Peyer's patch (tissue), 4 donors: ENCODE measurements at regions not wholly inside any gene's neighbourhood (a gene's known extent, or its start where the extent isn't known, plus 50 kb on each side); places are given as distances from the start of the nearest gene placed in this dataset.

Experiments
- DNase-seq, 3 donors: peaks; one replicate each; pipeline ENCODE4 v3.0.0-alpha.2; 2017 to 2019
- H3K27ac ChIP-seq, 4 donors: fragments of 200-600 bp; sonication (generic); one replicate each; pipeline ENCODE4 v1.5.1; 2016 to 2019
- H3K27me3 ChIP-seq, 2 donors: fragments of 200-600 bp; sonication (generic); one replicate each; pipeline ENCODE4 v1.5.1; 2019
- H3K36me3 ChIP-seq, 3 donors: fragments of 200-600 bp; sonication (generic); one replicate each; pipeline ENCODE4 v1.5.1; 2016 to 2019
- H3K4me1 ChIP-seq, 4 donors: fragments of 200-600 bp; sonication (generic); one replicate each; pipeline ENCODE4 v1.5.1; 2016 to 2019
- H3K4me3 ChIP-seq, 4 donors: fragments of 200-600 bp; sonication (generic); 1 replicate in 3 of 4; 2 replicates in 1 of 4; pipeline ENCODE4 v1.5.1; 2016 to 2019; ENCODE audit warnings: mild to moderate bottlenecking in 1 of 4
- H3K9me3 ChIP-seq, 4 donors: fragments of 200-600 bp; sonication (generic); one replicate each; pipeline ENCODE4 v1.5.1; 2016 to 2019; ENCODE audit warnings: mild to moderate bottlenecking in 1 of 4
- POLR2A ChIP-seq, 2 donors: fragments of 450-650 bp; IDR thresholded peaks; one replicate each; pipeline ENCODE4 v1.5.1; 2017; ENCODE audit warnings: antibody characterized with exemption in 2 of 2, mild to moderate bottlenecking in 2 of 2, moderate library complexity in 2 of 2
- TF ChIP-seq, protein P1 (sequence below), 6 experiments: fragments of 450-650 bp in 4 of 6; fragments of 200-600 bp in 2 of 6; sonication (generic) in 1 of 6; IDR thresholded peaks; one replicate each; pipeline ENCODE4 v1.5.1; 2017 to 2019; ENCODE audit warnings: antibody characterized with exemption in 6 of 6, mild to moderate bottlenecking in 3 of 6, moderate library complexity in 1 of 6

DNA sequence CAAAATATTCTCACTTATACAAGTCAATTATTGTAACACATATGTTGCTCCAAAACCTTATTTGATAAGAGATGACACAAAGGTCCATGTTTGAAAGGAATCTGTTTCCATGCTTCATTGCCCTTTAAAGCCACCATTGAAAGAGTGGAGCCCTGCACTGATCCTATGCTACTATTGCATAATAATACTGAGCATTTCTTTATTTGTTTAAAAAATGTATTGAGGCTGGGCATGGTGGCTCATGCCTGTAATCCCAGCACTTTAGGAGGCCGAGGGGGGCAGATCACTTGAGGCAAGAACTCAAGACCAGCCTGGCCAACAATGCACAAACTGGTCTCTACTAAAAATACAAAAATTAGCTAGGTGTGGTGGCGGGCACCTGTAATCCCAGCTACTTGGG lies 178.8 kb upstream of the STARD13 start:
- H3K27ac ChIP-seq: no peak overlapping the region
- TF ChIP-seq POLR2A (IDR thresholded peaks at IDR 0.05): no peak
- TF ChIP-seq, protein P1, sequence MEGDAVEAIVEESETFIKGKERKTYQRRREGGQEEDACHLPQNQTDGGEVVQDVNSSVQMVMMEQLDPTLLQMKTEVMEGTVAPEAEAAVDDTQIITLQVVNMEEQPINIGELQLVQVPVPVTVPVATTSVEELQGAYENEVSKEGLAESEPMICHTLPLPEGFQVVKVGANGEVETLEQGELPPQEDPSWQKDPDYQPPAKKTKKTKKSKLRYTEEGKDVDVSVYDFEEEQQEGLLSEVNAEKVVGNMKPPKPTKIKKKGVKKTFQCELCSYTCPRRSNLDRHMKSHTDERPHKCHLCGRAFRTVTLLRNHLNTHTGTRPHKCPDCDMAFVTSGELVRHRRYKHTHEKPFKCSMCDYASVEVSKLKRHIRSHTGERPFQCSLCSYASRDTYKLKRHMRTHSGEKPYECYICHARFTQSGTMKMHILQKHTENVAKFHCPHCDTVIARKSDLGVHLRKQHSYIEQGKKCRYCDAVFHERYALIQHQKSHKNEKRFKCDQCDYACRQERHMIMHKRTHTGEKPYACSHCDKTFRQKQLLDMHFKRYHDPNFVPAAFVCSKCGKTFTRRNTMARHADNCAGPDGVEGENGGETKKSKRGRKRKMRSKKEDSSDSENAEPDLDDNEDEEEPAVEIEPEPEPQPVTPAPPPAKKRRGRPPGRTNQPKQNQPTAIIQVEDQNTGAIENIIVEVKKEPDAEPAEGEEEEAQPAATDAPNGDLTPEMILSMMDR (IDR thresholded peaks at IDR 0.05): no peak
- no peak overlapping the region for H3K4me3 ChIP-seq
- H3K27me3 ChIP-seq: no peaks in the 10 kb centered on the region
- H3K4me1 ChIP-seq: no peaks in the 10 kb centered on the region
- H3K36me3 ChIP-seq: no peaks in the 10 kb centered on the region
- no peaks in the 10 kb centered on the region for H3K9me3 ChIP-seq
- DNase-seq: no peak

DNA sequence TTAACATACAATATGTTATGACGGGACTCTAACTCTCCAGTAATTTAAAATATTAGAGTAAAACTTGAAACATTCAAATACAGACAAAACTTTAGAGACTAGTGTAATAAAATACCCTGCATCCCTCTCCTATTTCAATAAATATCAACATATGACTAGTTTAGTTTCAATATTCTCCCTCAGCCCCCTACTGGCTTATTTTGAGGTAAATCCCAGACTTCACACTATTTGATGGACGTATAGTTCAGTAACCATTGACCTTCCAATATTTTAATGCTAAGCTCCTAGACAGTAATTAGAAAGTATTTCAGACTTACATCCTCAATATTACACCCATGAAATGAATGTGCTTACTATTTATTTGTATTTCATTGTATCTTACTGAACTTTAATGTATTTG lies 180.7 kb upstream of the STARD13 start:
- no peaks in the 10 kb centered on the region for H3K27me3 ChIP-seq
- no peak for DNase-seq
- H3K27ac ChIP-seq: no peak overlapping the region
- no peaks in the 10 kb centered on the region for H3K4me1 ChIP-seq
- no peaks in the 10 kb centered on the region for H3K36me3 ChIP-seq
- no peak overlapping the region for H3K4me3 ChIP-seq
- TF ChIP-seq, protein P1 (IDR thresholded peaks at IDR 0.05): no peak
- no peak for TF ChIP-seq POLR2A (IDR thresholded peaks at IDR 0.05)
- H3K9me3 ChIP-seq: no peaks in the 10 kb centered on the region

DNA sequence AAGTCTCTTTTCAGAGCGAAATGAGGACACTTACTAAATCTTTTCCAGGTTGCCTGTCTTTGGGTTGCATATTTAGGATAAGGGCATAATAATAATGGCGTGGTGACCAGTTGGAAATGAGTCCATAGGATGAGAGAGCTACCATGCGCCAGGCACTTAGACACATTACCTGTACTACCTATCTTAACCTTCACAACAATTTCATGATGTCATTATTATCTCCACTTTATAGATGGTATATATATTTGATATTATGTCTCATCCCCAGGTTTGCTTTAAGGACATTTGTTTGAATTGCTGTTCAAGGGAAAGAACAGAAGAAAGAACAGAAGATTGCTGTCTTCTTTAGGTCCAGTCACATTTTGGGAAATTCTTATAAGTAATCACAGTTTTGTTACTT lies 182.0 kb upstream of the STARD13 start:
- H3K9me3 ChIP-seq: no peaks in the 10 kb centered on the region
- H3K4me3 ChIP-seq: no peak overlapping the region
- no peaks in the 10 kb centered on the region for H3K36me3 ChIP-seq
- no peaks in the 10 kb centered on the region for H3K27me3 ChIP-seq
- H3K4me1 ChIP-seq: no peaks in the 10 kb centered on the region
- no peak for DNase-seq
- no peak for TF ChIP-seq POLR2A (IDR thresholded peaks at IDR 0.05)
- TF ChIP-seq, protein P1 (IDR thresholded peaks at IDR 0.05): no peak
- H3K27ac ChIP-seq: no peak overlapping the region

DNA sequence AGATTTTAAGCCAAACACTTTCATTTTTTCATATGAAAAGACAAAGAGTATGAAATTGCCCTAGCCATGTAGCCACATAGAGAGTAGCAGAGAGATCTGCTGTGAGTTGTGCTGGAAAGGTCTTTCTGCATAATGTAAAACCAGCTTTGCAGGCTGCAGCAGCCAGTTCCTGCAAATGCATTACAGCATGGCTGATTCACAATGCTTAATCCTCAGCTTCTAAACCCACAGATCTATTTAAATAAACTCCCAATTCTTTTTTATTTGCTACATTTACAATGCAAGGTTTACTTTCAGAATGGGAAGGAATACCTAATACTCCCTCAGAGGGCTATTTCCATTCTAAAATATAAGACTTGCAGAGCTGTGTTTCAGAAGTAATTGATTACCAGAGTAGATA lies 185.6 kb upstream of the STARD13 start:
- Histone ChIP-seq H3K36me3 (no peaks in the 10 kb centered on the region), H3K4me3 (no peak overlapping the region), H3K27ac (no peak overlapping the region), H3K9me3 (no peaks in the 10 kb centered on the region), H3K27me3 (no peaks in the 10 kb centered on the region), H3K4me1 (no peaks in the 10 kb centered on the region)
- no peak for DNase-seq
- TF ChIP-seq, protein P1 (IDR thresholded peaks at IDR 0.05): no peak
- no peak for TF ChIP-seq POLR2A (IDR thresholded peaks at IDR 0.05)

DNA sequence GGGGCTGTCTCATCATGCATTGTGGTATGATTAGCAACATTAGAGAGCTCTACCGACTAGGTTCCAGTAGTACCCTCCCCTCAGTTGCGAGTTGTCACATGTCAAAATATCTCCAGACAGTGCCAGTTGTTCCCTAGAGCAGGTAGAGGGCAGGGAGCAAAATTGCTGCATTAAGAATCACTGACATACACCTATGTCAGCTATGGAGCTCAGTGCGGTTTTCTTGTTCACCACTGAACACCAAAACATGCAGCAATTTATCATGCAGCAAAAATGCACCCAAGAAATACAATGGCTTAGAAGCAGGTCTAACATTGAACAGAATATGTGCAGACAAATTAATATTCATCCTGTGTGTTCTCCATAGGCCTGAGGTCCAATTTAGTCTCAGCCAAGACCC lies 186.9 kb upstream of the STARD13 start:
- TF ChIP-seq POLR2A (IDR thresholded peaks at IDR 0.05): no peak
- TF ChIP-seq, protein P1 (IDR thresholded peaks at IDR 0.05): no peak
- H3K4me1 ChIP-seq: no peaks in the 10 kb centered on the region
- no peak for DNase-seq

DNA sequence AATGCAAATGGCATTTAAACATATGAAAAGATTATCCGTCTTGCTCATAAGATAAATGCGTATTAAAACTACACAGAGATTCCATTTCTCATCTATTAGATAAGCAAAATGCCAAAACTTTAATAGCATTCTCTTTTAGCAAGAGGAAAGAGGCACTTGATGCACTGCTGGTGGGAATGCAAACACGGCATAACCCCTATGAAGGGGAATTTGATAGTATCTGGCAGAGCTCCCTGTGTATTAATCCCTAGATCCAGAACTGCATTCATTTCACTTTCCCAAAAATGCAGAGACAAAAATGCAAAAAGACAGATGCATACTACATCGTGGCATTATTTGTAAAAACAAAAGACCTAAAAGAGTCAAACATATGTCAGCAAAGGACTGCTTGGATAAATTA lies 193.6 kb upstream of the STARD13 start:
- no peak overlapping the region for H3K4me3 ChIP-seq
- no peaks in the 10 kb centered on the region for H3K36me3 ChIP-seq

More for the DNA sequence above, 186.9 kb upstream of the STARD13 start:
- Histone ChIP-seq H3K9me3 (peaks cover 0 to 6% (median 0%) of the 10 kb centered on the region in 4 donors), H3K27me3 (no peaks in the 10 kb centered on the region), H3K27ac (no peak overlapping the region), H3K36me3 (no peaks in the 10 kb centered on the region), H3K4me3 (no peak overlapping the region)

More for the DNA sequence above, 193.6 kb upstream of the STARD13 start:
- no peak for DNase-seq
- no peak overlapping the region for H3K27ac ChIP-seq
- H3K4me1 ChIP-seq: no peaks in the 10 kb centered on the region
- TF ChIP-seq, protein P1 (IDR thresholded peaks at IDR 0.05): no peak
- no peak for TF ChIP-seq POLR2A (IDR thresholded peaks at IDR 0.05)
- H3K27me3 ChIP-seq: no peaks in the 10 kb centered on the region
- H3K9me3 ChIP-seq: peaks cover 0 to 9% (median 0%) of the 10 kb centered on the region in 4 donors
